HepG2 (cell line): ENCODE measurements at regions not wholly inside any gene's neighbourhood (a gene's known extent, or its start where the extent isn't known, plus 50 kb on each side); places are given as distances from the start of the nearest gene placed in this dataset.

Experiments
- GLI4 ChIP-seq: sonication (generic); formaldehyde crosslinking; IDR thresholded peaks from 2 replicates; pipeline ENCODE4 v1.5.1; 2020; ENCODE audit warnings: missing genetic modification reagents, mild to moderate bottlenecking, moderate library complexity, borderline replicate concordance
- GTF3A ChIP-seq: sonication (generic); formaldehyde crosslinking; conservative IDR thresholded peaks from 2 replicates; pipeline ENCODE4 v1.4.0; 2020; ENCODE audit warnings: mild to moderate bottlenecking, missing genetic modification reagents
- HNF1B ChIP-seq: sonication (generic); formaldehyde crosslinking; IDR thresholded peaks from 2 replicates; pipeline ENCODE4 v1.5.1; 2020; ENCODE audit warnings: mild to moderate bottlenecking, moderate library complexity, missing genetic modification reagents
- HNRNPLL ChIP-seq: fragments of 200-400 bp; formaldehyde crosslinking; IDR thresholded peaks from 2 replicates; pipeline ENCODE4 v1.6.1; 2017; ENCODE audit warnings: mild to moderate bottlenecking, low read depth, low read length; ENCODE audit not compliant: poor library complexity, severe bottlenecking
- MEIS1 ChIP-seq: sonication (generic); formaldehyde crosslinking; IDR thresholded peaks from 2 replicates; pipeline ENCODE4 v1.9.0; 2021; ENCODE audit warnings: mild to moderate bottlenecking, missing genetic modification reagents, moderate library complexity, borderline replicate concordance
- MLX ChIP-seq: IDR thresholded peaks from 2 replicates; pipeline ENCODE4 v1.6.1; 2016
- NFE2 ChIP-seq: sonication (generic); formaldehyde crosslinking; IDR thresholded peaks from 2 replicates; pipeline ENCODE4 v1.4.0; 2020; ENCODE audit warnings: missing genetic modification reagents
- RERE ChIP-seq: IDR thresholded peaks from 2 replicates; pipeline ENCODE4 v1.6.1; 2016; ENCODE audit warnings: low read depth, missing genetic modification reagents, missing compliant biosample characterization
- SMAD3 ChIP-seq: sonication (generic); formaldehyde crosslinking; IDR thresholded peaks from 2 replicates; pipeline ENCODE4 v1.4.0; 2020; ENCODE audit warnings: missing genetic modification reagents
- SNAI1 ChIP-seq: sonication (generic); formaldehyde crosslinking; IDR thresholded peaks from 2 replicates; pipeline ENCODE4 v1.5.0; 2020; ENCODE audit warnings: mild to moderate bottlenecking, missing genetic modification reagents, borderline replicate concordance
- ZIK1 ChIP-seq: sonication (generic); formaldehyde crosslinking; IDR thresholded peaks from 2 replicates; pipeline ENCODE4 v1.5.0; 2020; ENCODE audit warnings: mild to moderate bottlenecking, low read depth, missing genetic modification reagents, borderline replicate concordance
- ZNF484 ChIP-seq: sonication (generic); formaldehyde crosslinking; IDR thresholded peaks from 2 replicates; pipeline ENCODE4 v1.5.1; 2020; ENCODE audit warnings: mild to moderate bottlenecking, low read depth, missing genetic modification reagents, borderline replicate concordance
- ZNF501 ChIP-seq: sonication (generic); formaldehyde crosslinking; IDR thresholded peaks from 2 replicates; pipeline ENCODE4 v1.5.1; 2020; ENCODE audit warnings: mild to moderate bottlenecking, moderate library complexity, missing genetic modification reagents
- ZNF589 ChIP-seq: sonication (generic); formaldehyde crosslinking; conservative IDR thresholded peaks from 2 replicates; pipeline ENCODE4 v1.8.0; 2022; ENCODE audit warnings: mild to moderate bottlenecking, moderate library complexity, missing genetic modification reagents
- ZNF7 ChIP-seq: IDR thresholded peaks from 2 replicates; pipeline ENCODE4 v1.6.1; 2016; ENCODE audit warnings: missing biosample characterization, missing genetic modification reagents
- ZNF816 ChIP-seq: sonication (generic); formaldehyde crosslinking; IDR thresholded peaks from 2 replicates; pipeline ENCODE4 v1.8.0; 2022; ENCODE audit warnings: missing genetic modification reagents, mild to moderate bottlenecking, borderline replicate concordance
- ZUFSP ChIP-seq: sonication (generic); formaldehyde crosslinking; IDR thresholded peaks from 2 replicates; pipeline ENCODE4 v1.9.0; 2021; ENCODE audit warnings: missing genetic modification reagents, mild to moderate bottlenecking, borderline replicate concordance

- no peak for TF ChIP-seq RERE (CRISPR knock-in tag)
- no peak for TF ChIP-seq MEIS1 (CRISPR knock-in tag)
- TF ChIP-seq ZNF816 (CRISPR knock-in tag): no peak
- TF ChIP-seq SNAI1 (CRISPR knock-in tag): no peak
- no peak for TF ChIP-seq ZNF7 (CRISPR knock-in tag)
- TF ChIP-seq ZNF484 (CRISPR knock-in tag): no peak
- peak; percentile 90 for TF ChIP-seq SMAD3 (CRISPR knock-in tag)
- no peak for TF ChIP-seq GLI4 (CRISPR knock-in tag)
- no peak for TF ChIP-seq NFE2 (CRISPR knock-in tag)
- peak; percentile 44; the same call in 1 of the 2 replicates for TF ChIP-seq ZNF501 (CRISPR knock-in tag)
- peak; percentile 43; the same call in 1 of the 2 replicates for TF ChIP-seq HNF1B (CRISPR knock-in tag)
- TF ChIP-seq ZIK1 (CRISPR knock-in tag): no peak
- no peak for TF ChIP-seq HNRNPLL
- no peak for TF ChIP-seq ZUFSP (CRISPR knock-in tag)
- no peak for TF ChIP-seq MLX
- TF ChIP-seq ZNF589 (CRISPR knock-in tag): no peak
- no peak for TF ChIP-seq GTF3A (CRISPR knock-in tag)
These were observed 64.6 kb downstream of the THNSL1 start (continued) for GRCh38 chr10:25080880-25081581.
